GM23338 (cell line): ENCODE measurements at regions not wholly inside any gene's neighbourhood (a gene's known extent, or its start where the extent isn't known, plus 50 kb on each side); places are given as distances from the start of the nearest gene placed in this dataset.

Source experiments
- ATAC-seq: fragments of 200-7000 bp; cut with Tn5 transposase; 3 replicates; pipeline ENCODE4 v1.9.1; 2020
- DNase-seq: peaks from one replicate; pipeline ENCODE4 v3.0.0-alpha.2; 2015; ENCODE audit warnings: low spot score
- H2AFZ ChIP-seq: fragments of 200-600 bp; sonication (generic); 2 replicates; pipeline ENCODE4 v1.8.0; 2016; ENCODE audit warnings: antibody characterized with exemption, mild to moderate bottlenecking, moderate library complexity
- H3F3A ChIP-seq: fragments of 200-600 bp; sonication (generic); replicated peaks from 2 replicates; pipeline ENCODE4 v1.8.0; 2017; ENCODE audit warnings: antibody characterized with exemption, mixed run types, low read depth
- H3K27ac ChIP-seq: fragments of 200-600 bp; sonication (generic); 2 replicates; pipeline ENCODE4 v1.6.1; 2016; ENCODE audit warnings: low read depth
- H3K27me3 ChIP-seq: fragments of 200-600 bp; sonication (generic); 2 replicates; pipeline ENCODE4 v1.8.0; 2016; ENCODE audit warnings: mild to moderate bottlenecking, mixed run types, moderate library complexity; ENCODE audit not compliant: insufficient read depth
- H3K36me3 ChIP-seq: fragments of 200-600 bp; sonication (generic); 2 replicates; pipeline ENCODE4 v1.8.0; 2016; ENCODE audit warnings: mild to moderate bottlenecking; ENCODE audit not compliant: insufficient read depth
- H3K4me1 ChIP-seq: fragments of 200-600 bp; sonication (generic); 2 replicates; pipeline ENCODE4 v1.8.0; 2016; ENCODE audit warnings: mild to moderate bottlenecking, moderate library complexity; ENCODE audit not compliant: insufficient read depth
- H3K4me2 ChIP-seq: fragments of 200-600 bp; sonication (generic); 2 replicates; pipeline ENCODE4 v1.7.1; 2017; ENCODE audit warnings: mixed run types
- H3K4me3 ChIP-seq: fragments of 200-600 bp; sonication (generic); 2 replicates; pipeline ENCODE4 v1.6.1; 2016; ENCODE audit warnings: mixed run types
- H3K79me2 ChIP-seq: fragments of 200-600 bp; sonication (generic); replicated peaks from 2 replicates; pipeline ENCODE4 v1.8.0; 2017; ENCODE audit warnings: mild to moderate bottlenecking; ENCODE audit not compliant: insufficient read depth
- H3K9me2 ChIP-seq: fragments of 200-600 bp; sonication (generic); 2 replicates; pipeline ENCODE4 v1.8.0; 2017; ENCODE audit not compliant: insufficient read depth
- H4K20me1 ChIP-seq: fragments of 200-600 bp; sonication (generic); replicated peaks from 2 replicates; pipeline ENCODE4 v1.8.0; 2017; ENCODE audit warnings: mild to moderate bottlenecking; ENCODE audit not compliant: insufficient read depth
- H3K27ac Mint-ChIP-seq: 2 replicates; pipeline ENCODE4 v1.8.0; 2020; ENCODE audit warnings: inconsistent platforms, mild to moderate bottlenecking, moderate library complexity, mixed read lengths
- H3K27me3 Mint-ChIP-seq: 3 replicates; pipeline ENCODE4 v1.8.0; 2022; ENCODE audit warnings: low read depth, mild to moderate bottlenecking, moderate library complexity, mixed read lengths, inconsistent platforms; ENCODE audit not compliant: insufficient read depth, poor library complexity
- H3K36me3 Mint-ChIP-seq: 3 replicates; pipeline ENCODE4 v1.8.0; 2021; ENCODE audit warnings: low read depth, mild to moderate bottlenecking, inconsistent platforms, moderate library complexity, mixed read lengths
- H3K4me1 Mint-ChIP-seq: 3 replicates; pipeline ENCODE4 v1.8.0; 2020; ENCODE audit warnings: mild to moderate bottlenecking, inconsistent platforms, mixed read lengths
- H3K4me3 Mint-ChIP-seq: 3 replicates; pipeline ENCODE4 v1.8.0; 2021; ENCODE audit warnings: moderate library complexity, mild to moderate bottlenecking, inconsistent platforms, mixed read lengths
- H3K9me3 Mint-ChIP-seq: 3 replicates; pipeline ENCODE4 v1.8.0; 2020; ENCODE audit warnings: moderate library complexity, mild to moderate bottlenecking, inconsistent platforms, mixed read lengths
- CREB1 ChIP-seq: fragments of 250-450 bp; sonication (Bioruptor Pico); IDR thresholded peaks from 2 replicates; pipeline ENCODE4 v1.5.0; 2020; ENCODE audit warnings: low read depth, mild to moderate bottlenecking, moderate library complexity
- EZH2 ChIP-seq: fragments of 200-600 bp; sonication (generic); IDR thresholded peaks from one replicate; pipeline ENCODE4 v1.8.0; 2017; ENCODE audit warnings: antibody characterized with exemption, mild to moderate bottlenecking, low read depth; ENCODE audit not compliant: unreplicated experiment
- EZH2phosphoT487 ChIP-seq: fragments of 200-600 bp; sonication (generic); IDR thresholded peaks from one replicate; pipeline ENCODE4 v1.8.1; 2018; ENCODE audit warnings: antibody characterized with exemption; ENCODE audit not compliant: unreplicated experiment
- JUNB ChIP-seq: IDR thresholded peaks from one replicate; pipeline ENCODE4 v1.6.1; 2016; ENCODE audit warnings: antibody characterized with exemption; ENCODE audit not compliant: unreplicated experiment
- NANOG ChIP-seq: IDR thresholded peaks from 2 replicates; pipeline ENCODE4 v1.6.1; 2016; ENCODE audit warnings: antibody characterized with exemption, borderline replicate concordance
- POLR2AphosphoS5 ChIP-seq: IDR thresholded peaks from 2 replicates; pipeline ENCODE4 v1.6.1; 2016; ENCODE audit warnings: antibody characterized with exemption, low read depth
- STAT1 ChIP-seq: IDR thresholded peaks from one replicate; pipeline ENCODE4 v1.6.1; 2016; ENCODE audit warnings: antibody characterized with exemption; ENCODE audit not compliant: unreplicated experiment
- ZNF114 ChIP-seq: fragments of 250-450 bp; sonication (Bioruptor Pico); IDR thresholded peaks from 2 replicates; pipeline ENCODE4 v1.5.0; 2020; ENCODE audit warnings: mild to moderate bottlenecking, moderate library complexity
- ZNF331 ChIP-seq: fragments of 250-450 bp; sonication (Bioruptor Pico); IDR thresholded peaks from 2 replicates; pipeline ENCODE4 v1.5.0; 2020; ENCODE audit warnings: low read depth, mild to moderate bottlenecking, moderate library complexity
- TF ChIP-seq, protein P1 (sequence below), 2 experiments: fragments of 200-600 bp in 1 of 2; sonication (generic) in 1 of 2; conservative IDR thresholded peaks; 2 replicates each; pipeline versions ENCODE4 v1.5.1 to v1.6.1; 2016 to 2017; ENCODE audit warnings: antibody characterized with exemption in 2 of 2, low read depth in 2 of 2, mild to moderate bottlenecking in 2 of 2, moderate library complexity in 1 of 2
- TF ChIP-seq, protein P2 (sequence below): fragments of 250-450 bp; sonication (Bioruptor Pico); IDR thresholded peaks from 2 replicates; pipeline ENCODE4 v1.5.0; 2020; ENCODE audit warnings: mild to moderate bottlenecking, moderate library complexity
- TF ChIP-seq, protein P3 (sequence below): IDR thresholded peaks from one replicate; pipeline ENCODE4 v1.6.1; 2018; ENCODE audit warnings: antibody characterized with exemption; ENCODE audit not compliant: unreplicated experiment
- TF ChIP-seq, protein P4 (sequence below): IDR thresholded peaks from 2 replicates; pipeline ENCODE4 v1.6.1; 2016; ENCODE audit warnings: antibody characterized with exemption

DNA sequence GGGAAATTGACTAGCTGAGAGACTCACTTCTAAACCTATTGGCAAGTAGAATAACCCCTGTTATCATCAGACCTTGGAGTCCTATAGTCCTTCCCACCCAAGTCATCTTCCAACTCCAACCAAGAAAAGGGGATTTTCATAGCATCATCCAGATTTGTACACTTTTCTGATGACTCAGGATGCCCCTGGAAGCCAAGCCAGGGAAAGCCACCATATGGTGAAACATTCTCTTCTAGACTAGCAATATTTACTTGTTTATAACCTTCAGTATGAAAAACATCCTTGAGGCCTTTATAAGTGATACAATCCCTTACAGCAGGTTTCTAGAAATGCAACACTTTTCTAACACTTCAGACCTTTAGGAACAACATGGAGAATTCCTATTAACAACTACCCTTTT is 618.8 kb upstream of the CDH11 start:
- no peak overlapping the region for H3K27ac ChIP-seq
- ATAC-seq (no peak), DNase-seq (no peak)
- Mint-ChIP-seq H3K36me3 (no peaks in the 10 kb centered on the region), H3K27ac (no peak overlapping the region), H3K4me1 (peaks cover 4% of the 10 kb centered on the region; the same call in 2 of the 3 replicates), H3K9me3 (no peaks in the 10 kb centered on the region), H3K4me3 (no peak overlapping the region), H3K27me3 (peaks cover 3% of the 10 kb centered on the region)
- TF ChIP-seq ZNF114, result no peak
- TF ChIP-seq, protein P1, sequence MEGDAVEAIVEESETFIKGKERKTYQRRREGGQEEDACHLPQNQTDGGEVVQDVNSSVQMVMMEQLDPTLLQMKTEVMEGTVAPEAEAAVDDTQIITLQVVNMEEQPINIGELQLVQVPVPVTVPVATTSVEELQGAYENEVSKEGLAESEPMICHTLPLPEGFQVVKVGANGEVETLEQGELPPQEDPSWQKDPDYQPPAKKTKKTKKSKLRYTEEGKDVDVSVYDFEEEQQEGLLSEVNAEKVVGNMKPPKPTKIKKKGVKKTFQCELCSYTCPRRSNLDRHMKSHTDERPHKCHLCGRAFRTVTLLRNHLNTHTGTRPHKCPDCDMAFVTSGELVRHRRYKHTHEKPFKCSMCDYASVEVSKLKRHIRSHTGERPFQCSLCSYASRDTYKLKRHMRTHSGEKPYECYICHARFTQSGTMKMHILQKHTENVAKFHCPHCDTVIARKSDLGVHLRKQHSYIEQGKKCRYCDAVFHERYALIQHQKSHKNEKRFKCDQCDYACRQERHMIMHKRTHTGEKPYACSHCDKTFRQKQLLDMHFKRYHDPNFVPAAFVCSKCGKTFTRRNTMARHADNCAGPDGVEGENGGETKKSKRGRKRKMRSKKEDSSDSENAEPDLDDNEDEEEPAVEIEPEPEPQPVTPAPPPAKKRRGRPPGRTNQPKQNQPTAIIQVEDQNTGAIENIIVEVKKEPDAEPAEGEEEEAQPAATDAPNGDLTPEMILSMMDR (conservative IDR thresholded peaks at IDR 0.05; ENCODE audit: low read depth in 2 of 2), result no peak
- no peak for TF ChIP-seq NANOG
- TF ChIP-seq, protein P2, sequence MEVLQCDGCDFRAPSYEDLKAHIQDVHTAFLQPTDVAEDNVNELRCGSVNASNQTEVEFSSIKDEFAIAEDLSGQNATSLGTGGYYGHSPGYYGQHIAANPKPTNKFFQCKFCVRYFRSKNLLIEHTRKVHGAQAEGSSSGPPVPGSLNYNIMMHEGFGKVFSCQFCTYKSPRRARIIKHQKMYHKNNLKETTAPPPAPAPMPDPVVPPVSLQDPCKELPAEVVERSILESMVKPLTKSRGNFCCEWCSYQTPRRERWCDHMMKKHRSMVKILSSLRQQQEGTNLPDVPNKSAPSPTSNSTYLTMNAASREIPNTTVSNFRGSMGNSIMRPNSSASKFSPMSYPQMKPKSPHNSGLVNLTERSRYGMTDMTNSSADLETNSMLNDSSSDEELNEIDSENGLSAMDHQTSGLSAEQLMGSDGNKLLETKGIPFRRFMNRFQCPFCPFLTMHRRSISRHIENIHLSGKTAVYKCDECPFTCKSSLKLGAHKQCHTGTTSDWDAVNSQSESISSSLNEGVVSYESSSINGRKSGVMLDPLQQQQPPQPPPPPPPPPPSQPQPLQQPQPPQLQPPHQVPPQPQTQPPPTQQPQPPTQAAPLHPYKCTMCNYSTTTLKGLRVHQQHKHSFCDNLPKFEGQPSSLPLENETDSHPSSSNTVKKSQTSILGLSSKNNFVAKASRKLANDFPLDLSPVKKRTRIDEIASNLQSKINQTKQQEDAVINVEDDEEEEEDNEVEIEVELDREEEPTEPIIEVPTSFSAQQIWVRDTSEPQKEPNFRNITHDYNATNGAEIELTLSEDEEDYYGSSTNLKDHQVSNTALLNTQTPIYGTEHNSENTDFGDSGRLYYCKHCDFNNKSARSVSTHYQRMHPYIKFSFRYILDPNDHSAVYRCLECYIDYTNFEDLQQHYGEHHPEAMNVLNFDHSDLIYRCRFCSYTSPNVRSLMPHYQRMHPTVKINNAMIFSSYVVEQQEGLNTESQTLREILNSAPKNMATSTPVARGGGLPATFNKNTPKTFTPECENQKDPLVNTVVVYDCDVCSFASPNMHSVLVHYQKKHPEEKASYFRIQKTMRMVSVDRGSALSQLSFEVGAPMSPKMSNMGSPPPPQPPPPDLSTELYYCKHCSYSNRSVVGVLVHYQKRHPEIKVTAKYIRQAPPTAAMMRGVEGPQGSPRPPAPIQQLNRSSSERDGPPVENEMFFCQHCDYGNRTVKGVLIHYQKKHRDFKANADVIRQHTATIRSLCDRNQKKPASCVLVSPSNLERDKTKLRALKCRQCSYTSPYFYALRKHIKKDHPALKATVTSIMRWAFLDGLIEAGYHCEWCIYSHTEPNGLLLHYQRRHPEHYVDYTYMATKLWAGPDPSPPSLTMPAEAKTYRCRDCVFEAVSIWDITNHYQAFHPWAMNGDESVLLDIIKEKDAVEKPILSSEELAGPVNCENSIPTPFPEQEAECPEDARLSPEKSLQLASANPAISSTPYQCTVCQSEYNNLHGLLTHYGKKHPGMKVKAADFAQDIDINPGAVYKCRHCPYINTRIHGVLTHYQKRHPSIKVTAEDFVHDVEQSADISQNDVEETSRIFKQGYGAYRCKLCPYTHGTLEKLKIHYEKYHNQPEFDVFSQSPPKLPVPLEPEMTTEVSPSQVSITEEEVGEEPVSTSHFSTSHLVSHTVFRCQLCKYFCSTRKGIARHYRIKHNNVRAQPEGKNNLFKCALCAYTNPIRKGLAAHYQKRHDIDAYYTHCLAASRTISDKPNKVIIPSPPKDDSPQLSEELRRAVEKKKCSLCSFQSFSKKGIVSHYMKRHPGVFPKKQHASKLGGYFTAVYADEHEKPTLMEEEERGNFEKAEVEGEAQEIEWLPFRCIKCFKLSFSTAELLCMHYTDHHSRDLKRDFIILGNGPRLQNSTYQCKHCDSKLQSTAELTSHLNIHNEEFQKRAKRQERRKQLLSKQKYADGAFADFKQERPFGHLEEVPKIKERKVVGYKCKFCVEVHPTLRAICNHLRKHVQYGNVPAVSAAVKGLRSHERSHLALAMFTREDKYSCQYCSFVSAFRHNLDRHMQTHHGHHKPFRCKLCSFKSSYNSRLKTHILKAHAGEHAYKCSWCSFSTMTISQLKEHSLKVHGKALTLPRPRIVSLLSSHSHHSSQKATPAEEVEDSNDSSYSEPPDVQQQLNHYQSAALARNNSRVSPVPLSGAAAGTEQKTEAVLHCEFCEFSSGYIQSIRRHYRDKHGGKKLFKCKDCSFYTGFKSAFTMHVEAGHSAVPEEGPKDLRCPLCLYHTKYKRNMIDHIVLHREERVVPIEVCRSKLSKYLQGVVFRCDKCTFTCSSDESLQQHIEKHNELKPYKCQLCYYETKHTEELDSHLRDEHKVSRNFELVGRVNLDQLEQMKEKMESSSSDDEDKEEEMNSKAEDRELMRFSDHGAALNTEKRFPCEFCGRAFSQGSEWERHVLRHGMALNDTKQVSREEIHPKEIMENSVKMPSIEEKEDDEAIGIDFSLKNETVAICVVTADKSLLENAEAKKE (CRISPR knock-in tag), result no peak
- TF ChIP-seq, protein P3, sequence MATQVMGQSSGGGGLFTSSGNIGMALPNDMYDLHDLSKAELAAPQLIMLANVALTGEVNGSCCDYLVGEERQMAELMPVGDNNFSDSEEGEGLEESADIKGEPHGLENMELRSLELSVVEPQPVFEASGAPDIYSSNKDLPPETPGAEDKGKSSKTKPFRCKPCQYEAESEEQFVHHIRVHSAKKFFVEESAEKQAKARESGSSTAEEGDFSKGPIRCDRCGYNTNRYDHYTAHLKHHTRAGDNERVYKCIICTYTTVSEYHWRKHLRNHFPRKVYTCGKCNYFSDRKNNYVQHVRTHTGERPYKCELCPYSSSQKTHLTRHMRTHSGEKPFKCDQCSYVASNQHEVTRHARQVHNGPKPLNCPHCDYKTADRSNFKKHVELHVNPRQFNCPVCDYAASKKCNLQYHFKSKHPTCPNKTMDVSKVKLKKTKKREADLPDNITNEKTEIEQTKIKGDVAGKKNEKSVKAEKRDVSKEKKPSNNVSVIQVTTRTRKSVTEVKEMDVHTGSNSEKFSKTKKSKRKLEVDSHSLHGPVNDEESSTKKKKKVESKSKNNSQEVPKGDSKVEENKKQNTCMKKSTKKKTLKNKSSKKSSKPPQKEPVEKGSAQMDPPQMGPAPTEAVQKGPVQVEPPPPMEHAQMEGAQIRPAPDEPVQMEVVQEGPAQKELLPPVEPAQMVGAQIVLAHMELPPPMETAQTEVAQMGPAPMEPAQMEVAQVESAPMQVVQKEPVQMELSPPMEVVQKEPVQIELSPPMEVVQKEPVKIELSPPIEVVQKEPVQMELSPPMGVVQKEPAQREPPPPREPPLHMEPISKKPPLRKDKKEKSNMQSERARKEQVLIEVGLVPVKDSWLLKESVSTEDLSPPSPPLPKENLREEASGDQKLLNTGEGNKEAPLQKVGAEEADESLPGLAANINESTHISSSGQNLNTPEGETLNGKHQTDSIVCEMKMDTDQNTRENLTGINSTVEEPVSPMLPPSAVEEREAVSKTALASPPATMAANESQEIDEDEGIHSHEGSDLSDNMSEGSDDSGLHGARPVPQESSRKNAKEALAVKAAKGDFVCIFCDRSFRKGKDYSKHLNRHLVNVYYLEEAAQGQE, result no peak
- no peak for TF ChIP-seq STAT1
- no peak for TF ChIP-seq EZH2phosphoT487
- TF ChIP-seq POLR2AphosphoS5, result no peak
- no peak for TF ChIP-seq EZH2
- TF ChIP-seq JUNB, result no peak
- TF ChIP-seq ZNF331 (CRISPR knock-in tag), result no peak
- TF ChIP-seq CREB1, result no peak
- TF ChIP-seq, protein P4, sequence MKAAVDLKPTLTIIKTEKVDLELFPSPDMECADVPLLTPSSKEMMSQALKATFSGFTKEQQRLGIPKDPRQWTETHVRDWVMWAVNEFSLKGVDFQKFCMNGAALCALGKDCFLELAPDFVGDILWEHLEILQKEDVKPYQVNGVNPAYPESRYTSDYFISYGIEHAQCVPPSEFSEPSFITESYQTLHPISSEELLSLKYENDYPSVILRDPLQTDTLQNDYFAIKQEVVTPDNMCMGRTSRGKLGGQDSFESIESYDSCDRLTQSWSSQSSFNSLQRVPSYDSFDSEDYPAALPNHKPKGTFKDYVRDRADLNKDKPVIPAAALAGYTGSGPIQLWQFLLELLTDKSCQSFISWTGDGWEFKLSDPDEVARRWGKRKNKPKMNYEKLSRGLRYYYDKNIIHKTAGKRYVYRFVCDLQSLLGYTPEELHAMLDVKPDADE, result no peak
- no peaks in the 10 kb centered on the region for H3F3A ChIP-seq
- H3K79me2 ChIP-seq, result no peaks in the 10 kb centered on the region
- H4K20me1 ChIP-seq, result no peaks in the 10 kb centered on the region
- H3K4me2 ChIP-seq, result no peak overlapping the region
- no peak overlapping the region for H3K4me3 ChIP-seq
- peaks cover 5% of the 10 kb centered on the region; the same call in 1 of the 2 replicates for H3K4me1 ChIP-seq
- peaks cover 19% of the 10 kb centered on the region for H3K9me2 ChIP-seq
- no peak overlapping the region for H2AFZ ChIP-seq
- H3K36me3 ChIP-seq, result no peaks in the 10 kb centered on the region
- H3K27me3 ChIP-seq, result no peaks in the 10 kb centered on the region
